OCI-LY3 (cell line): ENCODE measurements at regions not wholly inside any gene's neighbourhood (a gene's known extent, or its start where the extent isn't known, plus 50 kb on each side); places are given as distances from the start of the nearest gene placed in this dataset.

Experiments used
- H2AFZ ChIP-seq: fragments of 200-600, 300-600 bp; shearing (Covaris generic); 2 replicates; pipeline ENCODE4 v1.6.0; 2014; ENCODE audit warnings: antibody characterized with exemption, low read depth, low read length
- H3K27ac ChIP-seq: fragments of 200-600, 300-600 bp; sonication (generic); 2 replicates; pipeline ENCODE4 v1.5.1; 2014; ENCODE audit warnings: mild to moderate bottlenecking, low read length, moderate library complexity, mixed read lengths
- H3K27me3 ChIP-seq: fragments of 200-600, 300-600 bp; sonication (generic); 2 replicates; pipeline ENCODE4 v1.6.1; 2014; ENCODE audit warnings: low read depth, low read length, mixed read lengths
- H3K36me3 ChIP-seq: fragments of 200-600, 300-600 bp; sonication (generic); replicated peaks from 2 replicates; pipeline ENCODE3; 2014; ENCODE audit warnings: low read depth, low read length, mixed read lengths
- H3K4me1 ChIP-seq: fragments of 300-600, 200-600 bp; sonication (generic); 2 replicates; pipeline ENCODE4 v1.6.1; 2014; ENCODE audit warnings: low read length, mixed read lengths
- H3K4me2 ChIP-seq: fragments of 200-600, 300-600 bp; sonication (generic); 2 replicates; pipeline ENCODE4 v1.6.1; 2014; ENCODE audit warnings: low read length, mixed read lengths
- H3K4me3 ChIP-seq: fragments of 300-600, 200-600 bp; sonication (generic); 2 replicates; pipeline ENCODE4 v1.5.1; 2014; ENCODE audit warnings: antibody characterized with exemption, mild to moderate bottlenecking, low read length, moderate library complexity
- H3K79me2 ChIP-seq: fragments of 300-600, 200-600 bp; shearing (Covaris generic); 2 replicates; pipeline ENCODE4 v1.6.1; 2014; ENCODE audit warnings: mild to moderate bottlenecking, low read length, mixed read lengths
- H3K9ac ChIP-seq: fragments of 300-600, 200-600 bp; shearing (Covaris generic); 2 replicates; pipeline ENCODE4 v1.6.0; 2014; ENCODE audit warnings: mild to moderate bottlenecking, low read length, moderate library complexity
- H3K9me3 ChIP-seq: fragments of 200-600, 300-600 bp; shearing (Covaris generic); 2 replicates; pipeline ENCODE4 v1.6.1; 2014; ENCODE audit warnings: low read length, mixed read lengths; ENCODE audit not compliant: insufficient read depth
- H4K20me1 ChIP-seq: fragments of 200-600, 300-600 bp; sonication (generic); 2 replicates; pipeline ENCODE4 v1.6.1; 2016; ENCODE audit warnings: low read length, mixed read lengths; ENCODE audit not compliant: insufficient read depth
- EZH2phosphoT487 ChIP-seq: fragments of 200-600 bp; shearing (Covaris generic); IDR thresholded peaks from 2 replicates; pipeline ENCODE4 v1.6.1; 2018; ENCODE audit warnings: antibody characterized with exemption, mixed run types, low read depth
- TF ChIP-seq, protein P1 (sequence below): fragments of 200-600, 300-600 bp; sonication (generic); IDR thresholded peaks from 2 replicates; pipeline ENCODE4 v1.5.1; 2014; ENCODE audit warnings: antibody characterized with exemption, low read length, low read depth

DNA sequence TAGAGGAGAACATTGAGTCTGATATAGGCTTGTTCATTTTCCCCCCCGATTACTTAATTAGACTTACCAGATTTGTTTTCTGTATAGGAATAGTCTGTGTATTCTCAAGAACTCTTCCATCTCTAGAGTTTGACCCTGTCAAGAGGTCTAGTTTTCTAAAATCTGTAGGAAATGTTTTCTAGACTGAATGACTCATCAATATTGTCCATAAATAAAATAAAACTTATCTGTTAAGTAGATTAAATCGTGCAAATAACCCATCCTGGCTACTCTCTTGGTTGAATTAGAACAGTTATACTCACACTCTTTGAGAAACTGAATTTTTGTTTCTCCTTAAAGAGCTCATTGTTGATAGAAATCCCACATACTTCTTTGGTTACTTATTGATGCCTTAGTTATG lies 299.2 kb upstream of the CWC22 start:
- no peak overlapping the region for H3K4me2 ChIP-seq
- no peaks in the 10 kb centered on the region for H4K20me1 ChIP-seq
- no peak overlapping the region for H3K9ac ChIP-seq
- H3K79me2 ChIP-seq: no peaks in the 10 kb centered on the region
- no peaks in the 10 kb centered on the region for H3K9me3 ChIP-seq
- no peaks in the 10 kb centered on the region for H3K36me3 ChIP-seq
- no peak overlapping the region for H3K4me3 ChIP-seq
- TF ChIP-seq EZH2phosphoT487: no peak
- TF ChIP-seq, protein P1, sequence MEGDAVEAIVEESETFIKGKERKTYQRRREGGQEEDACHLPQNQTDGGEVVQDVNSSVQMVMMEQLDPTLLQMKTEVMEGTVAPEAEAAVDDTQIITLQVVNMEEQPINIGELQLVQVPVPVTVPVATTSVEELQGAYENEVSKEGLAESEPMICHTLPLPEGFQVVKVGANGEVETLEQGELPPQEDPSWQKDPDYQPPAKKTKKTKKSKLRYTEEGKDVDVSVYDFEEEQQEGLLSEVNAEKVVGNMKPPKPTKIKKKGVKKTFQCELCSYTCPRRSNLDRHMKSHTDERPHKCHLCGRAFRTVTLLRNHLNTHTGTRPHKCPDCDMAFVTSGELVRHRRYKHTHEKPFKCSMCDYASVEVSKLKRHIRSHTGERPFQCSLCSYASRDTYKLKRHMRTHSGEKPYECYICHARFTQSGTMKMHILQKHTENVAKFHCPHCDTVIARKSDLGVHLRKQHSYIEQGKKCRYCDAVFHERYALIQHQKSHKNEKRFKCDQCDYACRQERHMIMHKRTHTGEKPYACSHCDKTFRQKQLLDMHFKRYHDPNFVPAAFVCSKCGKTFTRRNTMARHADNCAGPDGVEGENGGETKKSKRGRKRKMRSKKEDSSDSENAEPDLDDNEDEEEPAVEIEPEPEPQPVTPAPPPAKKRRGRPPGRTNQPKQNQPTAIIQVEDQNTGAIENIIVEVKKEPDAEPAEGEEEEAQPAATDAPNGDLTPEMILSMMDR: no peak
- no peaks in the 10 kb centered on the region for H3K4me1 ChIP-seq
- H3K27me3 ChIP-seq: no peaks in the 10 kb centered on the region
- no peak overlapping the region for H3K27ac ChIP-seq
- H2AFZ ChIP-seq: no peak overlapping the region

GRCh38 chr2:180291552-180292421 lies 284.7 kb upstream of the CWC22 start:
- H3K27me3 ChIP-seq: no peaks in the 10 kb centered on the region
- H3K4me2 ChIP-seq: no peak overlapping the region
- no peak overlapping the region for H2AFZ ChIP-seq
- H4K20me1 ChIP-seq: no peaks in the 10 kb centered on the region
- H3K27ac ChIP-seq: no peak overlapping the region
- peaks cover 2% of the 10 kb centered on the region for H3K36me3 ChIP-seq
- no peaks in the 10 kb centered on the region for H3K9me3 ChIP-seq
- H3K79me2 ChIP-seq: no peaks in the 10 kb centered on the region
- no peaks in the 10 kb centered on the region for H3K4me1 ChIP-seq
- no peak overlapping the region for H3K9ac ChIP-seq
- no peak for TF ChIP-seq EZH2phosphoT487
- TF ChIP-seq, protein P1: no peak
- H3K4me3 ChIP-seq: no peak overlapping the region

DNA sequence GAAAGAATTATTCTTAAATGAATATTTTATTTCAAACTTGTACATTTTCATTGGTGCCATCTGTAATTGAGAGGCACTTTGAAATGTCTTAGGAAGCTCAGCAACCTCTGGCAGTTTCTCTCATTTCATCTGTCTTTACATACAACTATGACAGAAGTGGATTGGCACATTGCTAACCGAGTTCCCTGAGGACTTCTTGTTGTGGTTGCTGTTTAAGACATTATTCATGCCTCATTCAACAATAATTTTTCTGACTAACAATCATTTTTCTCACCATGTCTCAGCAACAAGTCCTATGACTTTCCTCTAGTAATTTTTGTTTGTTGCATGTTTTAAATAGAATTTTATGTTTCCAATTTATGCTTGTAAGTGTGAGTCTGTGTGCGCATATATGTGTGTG lies 284.0 kb upstream of the CWC22 start:
- H3K27ac ChIP-seq: no peak overlapping the region
- no peaks in the 10 kb centered on the region for H3K4me1 ChIP-seq
- no peak overlapping the region for H2AFZ ChIP-seq
- no peaks in the 10 kb centered on the region for H3K79me2 ChIP-seq
- H3K4me2 ChIP-seq: no peak overlapping the region
- H3K27me3 ChIP-seq: no peaks in the 10 kb centered on the region
- TF ChIP-seq, protein P1: no peak
- no peak overlapping the region for H3K9ac ChIP-seq
- peaks cover 2% of the 10 kb centered on the region for H3K36me3 ChIP-seq
- no peaks in the 10 kb centered on the region for H4K20me1 ChIP-seq
- no peaks in the 10 kb centered on the region for H3K9me3 ChIP-seq
- H3K4me3 ChIP-seq: no peak overlapping the region

- Histone ChIP-seq H3K27ac (no peak overlapping the region), H3K4me2 (no peak overlapping the region), H3K4me1 (no peaks in the 10 kb centered on the region), H3K27me3 (no peaks in the 10 kb centered on the region), H3K4me3 (no peak overlapping the region), H3K36me3 (peaks cover 2% of the 10 kb centered on the region), H3K79me2 (no peaks in the 10 kb centered on the region), H4K20me1 (no peaks in the 10 kb centered on the region), H2AFZ (no peak overlapping the region), H3K9me3 (no peaks in the 10 kb centered on the region), H3K9ac (no peak overlapping the region)
- no peak for TF ChIP-seq EZH2phosphoT487
- TF ChIP-seq, protein P1: no peak
Observed at GRCh38 chr2:180289627-180290026, 282.5 kb upstream of the CWC22 start.
